ENCODE measurements at regions not wholly inside any gene's neighbourhood (a gene's known extent, or its start where the extent isn't known, plus 50 kb on each side); places are given as distances from the start of the nearest gene placed in this dataset.

DNA sequence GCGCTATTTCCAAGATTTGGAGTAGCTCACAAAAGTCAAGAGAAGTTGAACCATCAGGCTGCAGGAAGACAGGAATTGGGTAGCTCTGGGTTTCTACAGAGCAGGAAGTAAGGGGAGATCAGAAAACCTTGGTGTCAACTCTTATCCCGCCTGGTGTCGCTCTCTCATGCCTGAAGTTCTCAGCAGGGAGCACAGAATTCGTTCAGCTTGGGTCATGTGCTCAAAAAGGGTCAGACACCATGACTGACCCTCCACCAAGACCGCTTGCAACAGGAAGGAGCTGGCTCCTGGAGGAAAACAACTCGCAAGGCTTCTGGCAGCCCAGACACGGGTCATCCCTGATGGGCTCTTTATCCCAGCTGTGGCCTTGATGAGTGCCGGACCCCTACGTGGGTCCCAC, 93.7 kb upstream of the MSX1 start:
- TF ChIP-seq YY1 (tag by site-specific recombination; IDR thresholded peaks at IDR 0.05) (no peak), GLIS1 (tag by site-specific recombination; IDR thresholded peaks at IDR 0.05) (no peak), ZXDB (tag by site-specific recombination; IDR thresholded peaks at IDR 0.05) (no peak), FEZF1 (tag by site-specific recombination; IDR thresholded peaks at IDR 0.05) (no peak), ZNF530 (tag by site-specific recombination; IDR thresholded peaks at IDR 0.05; ENCODE audit: low read depth) (no peak), ZNF629 (tag by site-specific recombination; IDR thresholded peaks at IDR 0.05) (no peak)
- TF ChIP-seq, protein P1, sequence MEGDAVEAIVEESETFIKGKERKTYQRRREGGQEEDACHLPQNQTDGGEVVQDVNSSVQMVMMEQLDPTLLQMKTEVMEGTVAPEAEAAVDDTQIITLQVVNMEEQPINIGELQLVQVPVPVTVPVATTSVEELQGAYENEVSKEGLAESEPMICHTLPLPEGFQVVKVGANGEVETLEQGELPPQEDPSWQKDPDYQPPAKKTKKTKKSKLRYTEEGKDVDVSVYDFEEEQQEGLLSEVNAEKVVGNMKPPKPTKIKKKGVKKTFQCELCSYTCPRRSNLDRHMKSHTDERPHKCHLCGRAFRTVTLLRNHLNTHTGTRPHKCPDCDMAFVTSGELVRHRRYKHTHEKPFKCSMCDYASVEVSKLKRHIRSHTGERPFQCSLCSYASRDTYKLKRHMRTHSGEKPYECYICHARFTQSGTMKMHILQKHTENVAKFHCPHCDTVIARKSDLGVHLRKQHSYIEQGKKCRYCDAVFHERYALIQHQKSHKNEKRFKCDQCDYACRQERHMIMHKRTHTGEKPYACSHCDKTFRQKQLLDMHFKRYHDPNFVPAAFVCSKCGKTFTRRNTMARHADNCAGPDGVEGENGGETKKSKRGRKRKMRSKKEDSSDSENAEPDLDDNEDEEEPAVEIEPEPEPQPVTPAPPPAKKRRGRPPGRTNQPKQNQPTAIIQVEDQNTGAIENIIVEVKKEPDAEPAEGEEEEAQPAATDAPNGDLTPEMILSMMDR (tag by site-specific recombination; IDR thresholded peaks at IDR 0.05): no peak

Data from HEK293 (cell line).